ENCODE measurements at regions not wholly inside any gene's neighbourhood (a gene's known extent, or its start where the extent isn't known, plus 50 kb on each side); places are given as distances from the start of the nearest gene placed in this dataset.
"Not testable (repeated sequence)": the region's sequence is repeated elsewhere in the genome, so short reads cannot be mapped to it uniquely, and the experiment has no call there.

DNA sequence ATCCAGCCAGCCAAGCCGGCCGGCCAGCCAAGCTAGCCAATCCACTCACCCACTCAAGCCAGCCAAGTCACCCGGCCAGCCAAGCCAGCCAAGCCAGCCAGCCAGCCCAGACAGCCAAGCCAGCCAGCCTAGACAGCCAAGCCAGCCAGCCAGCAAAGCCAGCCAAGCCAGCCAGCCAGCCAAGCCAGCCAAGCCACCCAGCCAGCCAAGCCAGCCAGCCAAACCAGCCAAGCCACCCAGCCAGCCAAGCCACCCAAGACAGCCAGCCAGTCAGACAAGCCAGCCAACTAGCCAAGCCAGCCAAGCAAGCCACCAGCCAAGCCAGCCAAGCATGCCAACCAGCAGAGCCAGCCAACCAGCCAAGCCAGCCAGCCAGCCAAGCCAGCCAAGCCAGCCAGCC lies 322.7 kb upstream of the PLGLB2 start:
- H3K36me3 ChIP-seq; H3K4me3 ChIP-seq; H3K9me3 ChIP-seq; H3K4me1 ChIP-seq; DNase-seq (ENCODE audit: low spot score); H3K27ac ChIP-seq; H3K27me3 ChIP-seq: not testable (repeated sequence)

DNA sequence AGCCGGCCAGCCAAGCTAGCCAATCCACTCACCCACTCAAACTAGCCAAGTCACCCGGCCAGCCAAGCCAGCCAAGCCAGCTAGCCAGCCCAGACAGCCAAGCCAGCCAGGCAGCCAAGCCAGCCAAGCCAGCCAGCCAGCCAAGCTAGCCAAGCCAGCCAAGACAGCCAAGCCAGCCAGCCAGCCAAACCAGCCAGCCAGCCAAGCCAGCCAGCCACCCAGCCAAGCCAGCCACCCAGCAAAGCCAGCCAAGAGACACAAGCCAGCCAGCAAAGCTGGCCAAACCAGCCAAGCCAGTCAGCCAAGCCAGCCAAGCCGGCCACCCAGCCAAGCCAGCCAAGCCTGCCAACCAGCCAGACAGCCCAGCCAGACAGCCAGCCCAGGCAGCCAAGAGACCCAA lies 322.2 kb upstream of the PLGLB2 start:
- not testable (repeated sequence) for DNase-seq (ENCODE audit: low spot score); H3K4me1 ChIP-seq; H3K27me3 ChIP-seq; H3K9me3 ChIP-seq; H3K36me3 ChIP-seq; H3K27ac ChIP-seq; H3K4me3 ChIP-seq

DNA sequence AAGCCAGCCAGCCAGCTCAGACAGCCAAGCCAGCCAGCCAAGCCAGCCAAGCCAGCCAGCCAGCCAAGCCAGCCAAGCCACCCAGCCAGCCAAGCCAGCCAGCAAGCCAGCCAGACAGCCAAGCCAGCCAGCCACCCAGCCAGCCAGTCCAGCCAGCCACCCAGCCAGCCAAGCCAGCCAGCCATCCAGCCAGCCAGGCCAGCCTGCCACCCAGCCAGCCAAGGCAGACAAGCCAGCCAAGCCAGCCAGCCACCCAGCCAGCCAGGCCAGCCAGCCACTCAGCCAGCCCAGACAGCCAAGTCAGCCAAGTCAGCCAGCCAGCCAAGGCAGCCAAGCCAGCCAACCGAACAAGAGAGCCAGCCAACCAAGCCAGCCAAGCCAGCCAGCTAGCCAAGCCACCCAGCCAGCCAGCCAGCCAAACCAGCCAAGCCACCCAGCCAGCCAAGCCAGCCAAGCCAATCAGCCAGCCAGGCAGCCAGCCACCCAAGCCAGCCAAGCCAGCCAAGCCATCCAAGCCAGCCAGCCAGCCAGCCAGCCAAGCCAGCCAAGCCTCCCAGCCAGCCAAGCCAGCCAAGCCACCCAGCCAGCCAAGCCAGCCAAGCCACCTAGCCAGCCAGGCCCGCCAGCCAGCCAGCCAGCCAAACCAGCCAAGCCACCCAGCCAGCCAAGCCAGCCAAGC lies 319.3 kb upstream of the PLGLB2 start:
- H3K27me3 ChIP-seq; H3K4me3 ChIP-seq; H3K4me1 ChIP-seq; H3K27ac ChIP-seq; DNase-seq (ENCODE audit: low spot score); H3K9me3 ChIP-seq; H3K36me3 ChIP-seq: not testable (repeated sequence)

GRCh38 chr2:87429206-87429930 lies 318.5 kb upstream of the PLGLB2 start:
- not testable (repeated sequence) for H3K4me3 ChIP-seq; H3K27ac ChIP-seq; H3K4me1 ChIP-seq; DNase-seq (ENCODE audit: low spot score); H3K36me3 ChIP-seq; H3K27me3 ChIP-seq; H3K9me3 ChIP-seq

DNA sequence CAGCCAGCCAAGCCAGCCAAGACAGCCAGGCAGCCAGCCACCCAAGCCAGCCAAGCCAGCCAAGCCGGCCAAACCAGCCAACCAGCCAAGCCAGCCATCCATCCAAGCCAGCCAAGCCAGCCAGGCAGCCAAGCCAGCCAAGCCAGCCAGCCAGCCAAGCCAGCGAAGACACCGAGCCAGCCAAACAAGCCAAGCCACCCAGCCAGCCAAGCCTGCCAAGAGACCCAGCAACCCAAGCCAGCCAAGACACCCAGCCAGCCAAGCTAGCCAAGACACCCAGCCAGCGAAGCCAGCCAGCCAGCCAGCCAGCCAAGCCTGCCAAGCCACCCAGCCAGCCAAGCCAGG lies 318.0 kb upstream of the PLGLB2 start:
- H3K36me3 ChIP-seq; H3K4me3 ChIP-seq; H3K9me3 ChIP-seq; H3K27me3 ChIP-seq; H3K4me1 ChIP-seq; H3K27ac ChIP-seq; DNase-seq (ENCODE audit: low spot score): not testable (repeated sequence)

- H3K36me3 ChIP-seq; H3K27me3 ChIP-seq; DNase-seq (ENCODE audit: low spot score); H3K4me1 ChIP-seq; H3K27ac ChIP-seq; H3K4me3 ChIP-seq; H3K9me3 ChIP-seq: not testable (repeated sequence)
Measured at GRCh38 chr2:87431051-87431450, 316.8 kb upstream of the PLGLB2 start.

- DNase-seq (ENCODE audit: low spot score): not testable (repeated sequence)
Measured at GRCh38 chr2:87432711-87433453, 315.0 kb upstream of the PLGLB2 start.

DNA sequence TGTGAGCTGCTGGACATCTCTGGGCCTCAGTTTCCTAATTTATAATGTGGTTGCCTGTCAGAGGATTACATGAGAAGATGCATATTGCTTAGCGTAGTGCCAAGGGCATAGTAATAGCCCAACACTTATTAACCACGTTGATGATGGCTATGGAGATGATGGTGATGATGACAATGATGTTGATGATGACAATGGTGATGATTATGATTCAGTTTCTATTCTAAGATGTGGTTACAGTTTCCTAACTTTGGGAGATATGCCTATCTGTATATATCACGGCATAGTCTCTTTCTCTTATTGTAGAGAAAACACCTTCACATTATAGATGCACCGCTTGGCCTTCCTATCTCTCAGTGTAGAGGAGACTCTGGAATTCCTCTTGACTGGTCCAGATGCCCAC lies 311.9 kb upstream of the PLGLB2 start:
- H3K27me3 ChIP-seq; H3K36me3 ChIP-seq; H3K27ac ChIP-seq; DNase-seq (ENCODE audit: low spot score); H3K9me3 ChIP-seq; H3K4me1 ChIP-seq; H3K4me3 ChIP-seq: not testable (repeated sequence)

More at GRCh38 chr2:87432711-87433453, 315.0 kb upstream of the PLGLB2 start:
- H3K4me1 ChIP-seq, H3K9me3 ChIP-seq, H3K27me3 ChIP-seq, H3K4me3 ChIP-seq, H3K27ac ChIP-seq, H3K36me3 ChIP-seq: not testable (repeated sequence)

DNA sequence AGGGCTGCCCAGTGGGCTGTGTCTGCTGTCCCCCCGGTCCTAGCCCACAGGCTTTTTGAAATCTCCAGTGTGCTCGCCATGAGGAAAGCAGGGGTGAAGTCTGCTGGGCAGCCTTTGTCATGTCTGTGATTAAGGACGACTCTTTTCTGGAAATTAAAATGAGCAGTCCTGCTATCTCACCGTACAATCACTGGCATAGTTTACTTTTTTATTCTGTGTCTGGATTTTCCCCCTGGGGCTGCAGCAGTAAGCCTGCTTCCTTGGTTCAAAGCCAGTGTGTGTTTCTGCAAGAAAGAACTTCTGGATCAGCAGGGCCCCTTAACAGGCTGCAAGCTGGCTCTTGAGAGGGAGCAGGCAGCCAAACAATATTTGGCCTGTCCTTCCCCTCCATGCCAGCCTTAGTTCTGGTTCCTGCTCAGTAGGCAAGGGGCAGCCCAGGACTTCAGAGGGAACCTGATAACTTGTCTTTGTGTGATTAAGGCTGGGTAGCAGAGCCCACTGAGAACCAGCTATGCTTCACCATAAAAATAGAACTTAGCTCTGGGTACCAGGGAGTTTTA lies 310.1 kb upstream of the PLGLB2 start:
- not testable (repeated sequence) for H3K9me3 ChIP-seq; H3K4me3 ChIP-seq; DNase-seq (ENCODE audit: low spot score); H3K27ac ChIP-seq; H3K4me1 ChIP-seq; H3K27me3 ChIP-seq; H3K36me3 ChIP-seq

- H3K9me3 ChIP-seq; H3K4me3 ChIP-seq; H3K4me1 ChIP-seq; H3K27ac ChIP-seq; H3K36me3 ChIP-seq; DNase-seq (ENCODE audit: low spot score); H3K27me3 ChIP-seq: not testable (repeated sequence)
Measured at GRCh38 chr2:87438780-87439454, 309.0 kb upstream of the PLGLB2 start.

- H3K9me3 ChIP-seq; DNase-seq (ENCODE audit: low spot score); H3K4me3 ChIP-seq; H3K4me1 ChIP-seq; H3K27me3 ChIP-seq; H3K36me3 ChIP-seq; H3K27ac ChIP-seq: not testable (repeated sequence)
Measured at GRCh38 chr2:87439617-87440204, 308.2 kb upstream of the PLGLB2 start.

GRCh38 chr2:87440650-87441049 lies 307.2 kb upstream of the PLGLB2 start:
- H3K4me3 ChIP-seq; H3K36me3 ChIP-seq; H3K4me1 ChIP-seq; H3K27me3 ChIP-seq; DNase-seq (ENCODE audit: low spot score); H3K27ac ChIP-seq; H3K9me3 ChIP-seq: not testable (repeated sequence)

DNA sequence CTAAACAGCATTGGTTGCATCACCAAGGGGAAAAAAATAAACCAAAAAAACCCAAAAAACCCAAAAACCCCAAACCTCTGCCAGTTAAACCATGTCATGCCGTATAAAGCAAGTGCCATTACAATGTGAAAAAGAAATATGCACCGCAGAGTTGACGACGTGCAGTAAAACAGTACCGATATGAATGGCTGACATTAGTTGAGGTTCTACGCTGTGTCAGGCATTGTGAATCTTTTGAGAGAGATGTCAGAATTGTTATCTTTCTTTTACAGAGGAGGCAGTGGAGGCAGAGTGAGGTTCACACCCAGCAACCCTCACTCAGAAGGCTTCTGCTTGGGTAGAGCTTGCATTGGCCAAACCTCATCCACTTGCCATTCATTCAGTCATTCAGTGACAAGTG lies 306.5 kb upstream of the PLGLB2 start:
- not testable (repeated sequence) for H3K27me3 ChIP-seq; H3K27ac ChIP-seq; H3K4me3 ChIP-seq; H3K36me3 ChIP-seq; DNase-seq (ENCODE audit: low spot score); H3K4me1 ChIP-seq; H3K9me3 ChIP-seq

GRCh38 chr2:87442983-87443577 lies 304.8 kb upstream of the PLGLB2 start:
- not testable (repeated sequence) for H3K27ac ChIP-seq; H3K4me3 ChIP-seq; DNase-seq (ENCODE audit: low spot score); H3K4me1 ChIP-seq; H3K36me3 ChIP-seq; H3K9me3 ChIP-seq; H3K27me3 ChIP-seq

All from right atrium auricular region (tissue), 2 donors.